H9 (cell line): ENCODE measurements at regions not wholly inside any gene's neighbourhood (a gene's known extent, or its start where the extent isn't known, plus 50 kb on each side); places are given as distances from the start of the nearest gene placed in this dataset.

Source experiments
- DNase-seq: peaks from one replicate; pipeline ENCODE4 v3.0.0-alpha.2; 2017
- H2AFZ ChIP-seq: one replicate; pipeline ENCODE4 v1.6.1; 2013; ENCODE audit warnings: mild to moderate bottlenecking, low read length, control low read depth, moderate library complexity
- H2AK5ac ChIP-seq: 2 replicates; pipeline ENCODE4 v1.6.1; 2013; ENCODE audit warnings: low read length, control low read depth, mixed read lengths; ENCODE audit not compliant: insufficient read length
- H2BK120ac ChIP-seq: one replicate; pipeline ENCODE4 v1.6.1; 2013; ENCODE audit warnings: low read depth, mild to moderate bottlenecking, low read length, control low read depth, inconsistent platforms; ENCODE audit not compliant: poor library complexity, severe bottlenecking
- H2BK12ac ChIP-seq: 2 replicates; pipeline ENCODE4 v1.6.1; 2013; ENCODE audit warnings: low read length, control low read depth, mixed read lengths, low read depth; ENCODE audit not compliant: insufficient read length
- H2BK15ac ChIP-seq: 2 replicates; pipeline ENCODE4 v1.6.1; 2013; ENCODE audit warnings: low read depth, low read length, control low read depth
- H2BK20ac ChIP-seq: one replicate; pipeline ENCODE4 v1.6.1; 2013; ENCODE audit warnings: low read depth, mild to moderate bottlenecking, low read length, control low read depth, inconsistent platforms; ENCODE audit not compliant: poor library complexity, severe bottlenecking
- H2BK5ac ChIP-seq: 2 replicates; pipeline ENCODE4 v1.6.1; 2013; ENCODE audit warnings: low read length, control low read depth, mixed read lengths; ENCODE audit not compliant: insufficient read length
- H3K14ac ChIP-seq: 2 replicates; pipeline ENCODE4 v1.6.1; 2013; ENCODE audit warnings: low read length, control low read depth; ENCODE audit not compliant: insufficient read depth
- H3K18ac ChIP-seq: 2 replicates; pipeline ENCODE4 v1.6.1; 2013; ENCODE audit warnings: low read depth, mild to moderate bottlenecking, mixed read lengths, low read length, control low read depth; ENCODE audit not compliant: insufficient read length
- H3K23ac ChIP-seq: 2 replicates; pipeline ENCODE4 v1.6.1; 2013; ENCODE audit warnings: low read length, control low read depth, mixed read lengths, low read depth; ENCODE audit not compliant: insufficient read length
- H3K23me2 ChIP-seq: 2 replicates; pipeline ENCODE4 v1.6.1; 2013; ENCODE audit warnings: low read depth, mild to moderate bottlenecking, mixed read lengths, low read length, control low read depth; ENCODE audit not compliant: insufficient read length, poor library complexity, severe bottlenecking
- H3K27ac ChIP-seq: 2 replicates; pipeline ENCODE4 v1.5.1; 2013; ENCODE audit warnings: low read length, control low read depth, mixed read lengths, low read depth; ENCODE audit not compliant: insufficient read length
- H3K27me3 ChIP-seq: 2 replicates; pipeline ENCODE4 v1.6.1; 2013; ENCODE audit warnings: low read length, control low read depth, inconsistent platforms; ENCODE audit not compliant: insufficient read depth
- H3K4ac ChIP-seq: 2 replicates; pipeline ENCODE4 v1.6.1; 2013; ENCODE audit warnings: low read depth, mild to moderate bottlenecking, control low read depth, inconsistent platforms, low read length, moderate library complexity
- H3K4me1 ChIP-seq: 2 replicates; pipeline ENCODE4 v1.6.1; 2013; ENCODE audit warnings: low read length, control low read depth, inconsistent platforms; ENCODE audit not compliant: insufficient read depth
- H3K4me2 ChIP-seq: 2 replicates; pipeline ENCODE4 v1.6.1; 2013; ENCODE audit warnings: low read length, control low read depth, mixed read lengths; ENCODE audit not compliant: insufficient read length, insufficient read depth
- H3K56ac ChIP-seq: 2 replicates; pipeline ENCODE4 v1.6.1; 2013; ENCODE audit warnings: low read depth, mild to moderate bottlenecking, mixed read lengths, low read length, control low read depth; ENCODE audit not compliant: insufficient read length
- H3K79me1 ChIP-seq: 2 replicates; pipeline ENCODE4 v1.6.1; 2013; ENCODE audit warnings: low read depth, mild to moderate bottlenecking, moderate library complexity, low read length, control low read depth, inconsistent platforms; ENCODE audit not compliant: insufficient read depth, poor library complexity, severe bottlenecking
- H3K79me2 ChIP-seq: 2 replicates; pipeline ENCODE4 v1.6.1; 2013; ENCODE audit warnings: low read length, control low read depth, inconsistent platforms; ENCODE audit not compliant: insufficient read depth
- H3K9ac ChIP-seq: 2 replicates; pipeline ENCODE4 v1.6.1; 2013; ENCODE audit warnings: low read length, control low read depth, mixed read lengths; ENCODE audit not compliant: insufficient read length; ENCODE audit errors: extremely low read depth
- H3K9me3 ChIP-seq: one replicate; pipeline ENCODE4 v1.6.1; 2013; ENCODE audit warnings: low read depth, low read length, inconsistent platforms; ENCODE audit not compliant: control insufficient read depth
- H3T11ph ChIP-seq: one replicate; pipeline ENCODE4 v1.6.1; 2013; ENCODE audit warnings: mild to moderate bottlenecking, low read length, control low read depth, inconsistent platforms
- H4K20me1 ChIP-seq: one replicate; pipeline ENCODE4 v1.6.1; 2013; ENCODE audit not compliant: control insufficient read depth, insufficient read length, insufficient read depth
- H4K5ac ChIP-seq: 2 replicates; pipeline ENCODE4 v1.6.1; 2013; ENCODE audit warnings: low read depth, mild to moderate bottlenecking, mixed read lengths, low read length, control low read depth; ENCODE audit not compliant: insufficient read length
- H4K8ac ChIP-seq: replicated peaks from 2 replicates; pipeline ENCODE4 v1.6.1; 2013; ENCODE audit warnings: low read length, control low read depth, mixed read lengths, low read depth; ENCODE audit not compliant: insufficient read length
- H4K91ac ChIP-seq: 2 replicates; pipeline ENCODE4 v1.6.1; 2013; ENCODE audit warnings: low read depth, mild to moderate bottlenecking, moderate library complexity, mixed read lengths, low read length, control low read depth; ENCODE audit not compliant: insufficient read length
- H3K27ac Mint-ChIP-seq, 3 experiments: 2 replicates in 2 of 3; 3 replicates in 1 of 3; pipeline ENCODE4 v1.8.0; 2020 to 2021; ENCODE audit warnings: mixed read lengths in 3 of 3, mild to moderate bottlenecking in 1 of 3, moderate library complexity in 1 of 3
- H3K27me3 Mint-ChIP-seq: 2 replicates; pipeline ENCODE4 v1.8.0; 2021; ENCODE audit warnings: low read depth, mild to moderate bottlenecking, moderate library complexity, mixed read lengths
- H3K36me3 Mint-ChIP-seq, 3 experiments: 2 replicates in 2 of 3; 3 replicates in 1 of 3; pipeline ENCODE4 v1.8.0; 2020 to 2021; ENCODE audit warnings: low read depth in 3 of 3, mixed read lengths in 3 of 3; ENCODE audit not compliant: insufficient read depth in 1 of 3
- H3K4me1 Mint-ChIP-seq, 2 experiments: 2 replicates each; pipeline ENCODE4 v1.8.0; 2020; ENCODE audit warnings: mixed read lengths in 2 of 2
- H3K4me3 Mint-ChIP-seq, 2 experiments: 2 replicates in 1 of 2; 3 replicates in 1 of 2; pipeline ENCODE4 v1.8.0; 2020 to 2021; ENCODE audit warnings: mild to moderate bottlenecking in 2 of 2, mixed read lengths in 2 of 2, moderate library complexity in 1 of 2
- H3K9me3 Mint-ChIP-seq, 2 experiments: 2 replicates in 1 of 2; 3 replicates in 1 of 2; pipeline ENCODE4 v1.8.0; 2020; ENCODE audit warnings: mild to moderate bottlenecking in 2 of 2, mixed read lengths in 2 of 2, moderate library complexity in 1 of 2
- CTCF ChIP-seq: fragments of 200-600 bp; sonication (generic); conservative IDR thresholded peaks from 3 replicates; pipeline ENCODE4 v1.8.0; 2021; ENCODE audit warnings: antibody characterized with exemption, mild to moderate bottlenecking
- WGBS: extraction: QIAGEN DNeasy Blood & Tissue Kit; methylation state at CpG from one replicate; pipeline ENCODE4 v1.1.7; 2013; ENCODE audit warnings: missing lambda C conversion rate, low lambda C conversion rate, mixed read lengths; ENCODE audit not compliant: insufficient read length; ENCODE audit errors: extremely low coverage; 5-methylcytosine and 5-hydroxymethylcytosine counted together

- peaks cover 4% of the 10 kb centered on the region for H3K27me3 Mint-ChIP-seq
- H3K27ac Mint-ChIP-seq = no peak overlapping the region
- Histone ChIP-seq H2AFZ (no peak overlapping the region), H2AK5ac (no peak overlapping the region), H2BK15ac (no peak overlapping the region), H3K9me3 (no peaks in the 10 kb centered on the region), H3K27me3 (no peaks in the 10 kb centered on the region), H3K4me2 (no peak overlapping the region), H3K27ac (no peak overlapping the region), H3K56ac (no peak overlapping the region), H4K20me1 (no peaks in the 10 kb centered on the region), H4K8ac (no peak overlapping the region), H2BK12ac (no peak overlapping the region), H3K4me1 (no peaks in the 10 kb centered on the region), H3K9ac (no peak overlapping the region), H2BK120ac (no peak overlapping the region), H2BK20ac (no peak overlapping the region), H3K4ac (no peak overlapping the region), H4K91ac (no peak overlapping the region), H3K18ac (no peak overlapping the region), H4K5ac (no peak overlapping the region), H3T11ph (no peak overlapping the region), H3K79me2 (no peaks in the 10 kb centered on the region), H3K14ac (no peak overlapping the region; the same call in 1 of the 2 replicates), H2BK5ac (no peak overlapping the region), H3K23me2 (no peaks in the 10 kb centered on the region), H3K79me1 (no peaks in the 10 kb centered on the region), H3K23ac (no peak overlapping the region)
- no peak for TF ChIP-seq CTCF
- no peak overlapping the region for H3K4me3 Mint-ChIP-seq
- 100% methylated on average over 6 of the region's 6 CpGs for WGBS
- no peaks in the 10 kb centered on the region for H3K9me3 Mint-ChIP-seq
- no peak for DNase-seq
- H3K36me3 Mint-ChIP-seq = no peaks in the 10 kb centered on the region
- no peaks in the 10 kb centered on the region for H3K4me1 Mint-ChIP-seq
These were observed 131.1 kb upstream of the PDE10A start for GRCh38 chr6:165794179-165794601.
